Keratinocyte (primary cell): ENCODE measurements at regions not wholly inside any gene's neighbourhood (a gene's known extent, or its start where the extent isn't known, plus 50 kb on each side); places are given as distances from the start of the nearest gene placed in this dataset.

ENCODE experiments used
- DNase-seq: peaks from one replicate; pipeline ENCODE4 v3.0.0-alpha.2; 2011; ENCODE audit warnings: low read depth, missing footprints, low spot score
- FAIRE-seq: peaks from 2 replicates; lab custom pipeline; 2011; peaks lifted over from hg19 to GRCh38; lab: Jason Lieb, UNC
- H2AFZ ChIP-seq: 2 replicates; pipeline ENCODE4 v1.6.0; 2012; ENCODE audit warnings: low read length, control low read depth, inconsistent platforms; ENCODE audit not compliant: control insufficient read depth
- H3K27ac ChIP-seq: 2 replicates; pipeline ENCODE4 v1.5.1; 2011; ENCODE audit warnings: low read length; ENCODE audit not compliant: control insufficient read depth, insufficient read depth
- H3K27me3 ChIP-seq: 3 replicates; pipeline ENCODE4 v1.6.0; 2011; ENCODE audit warnings: low read length; ENCODE audit not compliant: control insufficient read depth, insufficient read depth; ENCODE audit errors: extremely low read depth
- H3K36me3 ChIP-seq, 2 experiments: 2 replicates in 1 of 2; 3 replicates in 1 of 2; pipeline ENCODE4 v1.5.1; 2011; ENCODE audit warnings: low read length in 2 of 2, mild to moderate bottlenecking in 1 of 2; ENCODE audit not compliant: control insufficient read depth in 2 of 2, insufficient read depth in 2 of 2; ENCODE audit errors: extremely low read depth in 1 of 2
- H3K4me1 ChIP-seq: 3 replicates; pipeline ENCODE4 v1.5.1; 2011; ENCODE audit warnings: low read length; ENCODE audit not compliant: control insufficient read depth, insufficient read depth; ENCODE audit errors: extremely low read depth
- H3K4me2 ChIP-seq: 3 replicates; pipeline ENCODE4 v1.6.0; 2011; ENCODE audit warnings: low read depth, low read length; ENCODE audit not compliant: control insufficient read depth, insufficient read depth; ENCODE audit errors: extremely low read depth
- H3K4me3 ChIP-seq, 3 experiments: fragments of 200-600 bp in 1 of 3; sonication (generic) in 1 of 3; 2 replicates in 2 of 3; 3 replicates in 1 of 3; pipeline ENCODE4 v1.5.1; 2011 to 2016; ENCODE audit warnings: low read length in 3 of 3, mild to moderate bottlenecking in 3 of 3, control low read depth in 2 of 3, inconsistent platforms in 1 of 3, low read depth in 1 of 3, mixed read lengths in 1 of 3, mixed run types in 1 of 3, moderate library complexity in 1 of 3; ENCODE audit not compliant: control insufficient read depth in 2 of 3, insufficient read depth in 2 of 3; ENCODE audit errors: extremely low read depth in 1 of 3
- H3K79me2 ChIP-seq: 2 replicates; pipeline ENCODE4 v1.6.0; 2012; ENCODE audit warnings: low read length; ENCODE audit not compliant: control insufficient read depth, insufficient read depth
- H3K9ac ChIP-seq: 3 replicates; pipeline ENCODE4 v1.6.0; 2011; ENCODE audit warnings: low read length; ENCODE audit not compliant: control insufficient read depth, insufficient read depth; ENCODE audit errors: extremely low read depth
- H3K9me1 ChIP-seq: 3 replicates; pipeline ENCODE4 v1.6.0; 2011; ENCODE audit warnings: low read length; ENCODE audit not compliant: control insufficient read depth, insufficient read depth; ENCODE audit errors: extremely low read depth
- H3K9me3 ChIP-seq: 2 replicates; pipeline ENCODE4 v1.5.1; 2012; ENCODE audit warnings: low read depth, low read length; ENCODE audit not compliant: control insufficient read depth
- H4K20me1 ChIP-seq: 3 replicates; pipeline ENCODE4 v1.6.0; 2011; ENCODE audit warnings: low read length; ENCODE audit not compliant: control insufficient read depth, insufficient read depth; ENCODE audit errors: extremely low read depth
- CTCF ChIP-seq, 3 experiments: IDR thresholded peaks in 1 of 3; conservative IDR thresholded peaks in 1 of 3; optimal IDR thresholded peaks in 1 of 3; 2 replicates in 2 of 3; 3 replicates in 1 of 3; pipeline versions ENCODE3 to v1.5.1; 2011; ENCODE audit warnings: low read length in 3 of 3, mild to moderate bottlenecking in 3 of 3, moderate library complexity in 2 of 3, control low read depth in 1 of 3, inconsistent platforms in 1 of 3; ENCODE audit not compliant: insufficient read depth in 2 of 3; ENCODE audit errors: extremely low read depth in 1 of 3
- EZH2 ChIP-seq: IDR thresholded peaks from one replicate; pipeline ENCODE4 v1.6.1; 2012; ENCODE audit warnings: inconsistent platforms, mild to moderate bottlenecking, low read length, moderate library complexity
- dilution Hi-C: fragments of 300-500 bp; cut with MboI; formaldehyde crosslinking; loops from one replicate; pipeline ENCODE4 v1.7.0; 2020; ENCODE audit warnings: low sequenced_read_pairs; ENCODE audit not compliant: extremely low pct_ligation_motif_present

- no peak overlapping the region for H2AFZ ChIP-seq
- FAIRE-seq (no peak), DNase-seq (no peak)
- no peaks in the 10 kb centered on the region for H3K36me3 ChIP-seq
- H3K27ac ChIP-seq, result no peak overlapping the region
- H3K9me1 ChIP-seq, result no peaks in the 10 kb centered on the region
- H3K9ac ChIP-seq, result no peak overlapping the region
- H3K4me1 ChIP-seq, result peaks cover 21% of the 10 kb centered on the region
- H3K4me3 ChIP-seq, result no peak overlapping the region
- H4K20me1 ChIP-seq, result no peaks in the 10 kb centered on the region
- H3K9me3 ChIP-seq, result no peaks in the 10 kb centered on the region
- no peak overlapping the region for H3K4me2 ChIP-seq
- H3K27me3 ChIP-seq, result no peaks in the 10 kb centered on the region
- TF ChIP-seq CTCF (optimal IDR thresholded peaks at IDR 0.05 in 1 of 3, IDR thresholded peaks at IDR 0.05 in 1 of 3, conservative IDR thresholded peaks at IDR 0.05 in 1 of 3; ENCODE audit: extremely low read depth in 1 of 3, insufficient read depth in 2 of 3, low read length in 3 of 3), result no peak
- no peak for TF ChIP-seq EZH2
- H3K79me2 ChIP-seq, result no peaks in the 10 kb centered on the region
- dilution Hi-C loops, result no loop called here
Observed at GRCh38 chr21:41660748-41661147, 106.1 kb downstream of the RIPK4 start.

- DNase-seq (no peak), FAIRE-seq (no peak)
- H3K4me1 ChIP-seq, result peaks cover 16% of the 10 kb centered on the region
Observed at GRCh38 chr21:41659791-41660560, 106.9 kb downstream of the RIPK4 start.

More at GRCh38 chr21:41659791-41660560, 106.9 kb downstream of the RIPK4 start:
- no peak overlapping the region for H3K27ac ChIP-seq
- no peaks in the 10 kb centered on the region for H3K36me3 ChIP-seq
- no peaks in the 10 kb centered on the region for H3K79me2 ChIP-seq
- TF ChIP-seq CTCF (optimal IDR thresholded peaks at IDR 0.05 in 1 of 3, IDR thresholded peaks at IDR 0.05 in 1 of 3, conservative IDR thresholded peaks at IDR 0.05 in 1 of 3; ENCODE audit: extremely low read depth in 1 of 3, insufficient read depth in 2 of 3, low read length in 3 of 3) (no peak), EZH2 (no peak)
- H3K4me2 ChIP-seq, result no peak overlapping the region
- no peak overlapping the region for H3K4me3 ChIP-seq
- no peaks in the 10 kb centered on the region for H4K20me1 ChIP-seq
- H3K27me3 ChIP-seq, result no peaks in the 10 kb centered on the region
- H3K9me3 ChIP-seq, result no peaks in the 10 kb centered on the region
- H3K9ac ChIP-seq, result no peak overlapping the region
- dilution Hi-C loops, result no loop called here
- H3K9me1 ChIP-seq, result no peaks in the 10 kb centered on the region
- H2AFZ ChIP-seq, result no peak overlapping the region
